Lung (tissue), 11 donors: ENCODE measurements at regions not wholly inside any gene's neighbourhood (a gene's known extent, or its start where the extent isn't known, plus 50 kb on each side); places are given as distances from the start of the nearest gene placed in this dataset.

Source experiments
- ATAC-seq: fragments of 200-7000 bp; cut with Tn5 transposase; one replicate; pipeline ENCODE4 v1.9.1; 2020; ENCODE audit warnings: moderate number of reproducible peaks; ENCODE audit not compliant: insufficient read depth, low FRiP score
- DNase-seq, 3 donors: peaks; one replicate each; pipeline ENCODE4 v3.0.0-alpha.2; 2013 to 2017
- H3K27ac ChIP-seq, 2 donors: one replicate each; pipeline ENCODE4 v1.5.1; 2013; ENCODE audit warnings: mild to moderate bottlenecking in 2 of 2, moderate library complexity in 2 of 2, control low read depth in 1 of 2, inconsistent platforms in 1 of 2, low read depth in 1 of 2, low read length in 1 of 2
- H3K27me3 ChIP-seq, 3 donors: one replicate each; pipeline ENCODE4 v1.5.1; 2013; ENCODE audit warnings: low read length in 2 of 3; ENCODE audit not compliant: control insufficient read depth in 3 of 3, insufficient read depth in 3 of 3
- H3K36me3 ChIP-seq, 4 donors: one replicate each; pipeline ENCODE4 v1.5.1; 2013; ENCODE audit warnings: low read length in 4 of 4, mild to moderate bottlenecking in 1 of 4, moderate library complexity in 1 of 4; ENCODE audit not compliant: control insufficient read depth in 4 of 4, insufficient read depth in 4 of 4
- H3K4me1 ChIP-seq, 5 donors: one replicate each; pipeline ENCODE4 v1.5.1; 2013; ENCODE audit warnings: low read length in 5 of 5, mild to moderate bottlenecking in 2 of 5, moderate library complexity in 1 of 5; ENCODE audit not compliant: control insufficient read depth in 5 of 5, insufficient read depth in 5 of 5
- H3K4me3 ChIP-seq: one replicate; pipeline ENCODE4 v1.5.1; 2013; ENCODE audit warnings: mild to moderate bottlenecking, control low read depth, moderate library complexity
- H3K9ac ChIP-seq, 2 donors: one replicate each; pipeline ENCODE4 v1.5.1; 2013; ENCODE audit warnings: low read length in 2 of 2, control low read depth in 1 of 2; ENCODE audit not compliant: insufficient read depth in 1 of 2
- H3K9me3 ChIP-seq, 4 donors: one replicate each; pipeline ENCODE4 v1.5.1; 2013; ENCODE audit warnings: low read length in 3 of 4, mild to moderate bottlenecking in 1 of 4, moderate library complexity in 1 of 4; ENCODE audit not compliant: control insufficient read depth in 4 of 4, insufficient read depth in 3 of 4
- CTCF ChIP-seq: IDR thresholded peaks from 2 replicates; pipeline ENCODE4 v1.5.1; 2012; ENCODE audit warnings: mild to moderate bottlenecking; ENCODE audit errors: control extremely low read depth, extremely low read depth
- WGBS, 2 donors: extraction: QIAGEN DNeasy Blood & Tissue Kit; methylation state at CpG; one replicate each; pipeline ENCODE4 v1.1.7; 2013; 5-methylcytosine and 5-hydroxymethylcytosine counted together
- donor health status: control.
- donor health status: control.
- donor health status: Bipolar disorder and iron deficiency.
- donor health status: healthy.
- donor health status: DM: yes; HTN: yes; CAD: no.

DNA sequence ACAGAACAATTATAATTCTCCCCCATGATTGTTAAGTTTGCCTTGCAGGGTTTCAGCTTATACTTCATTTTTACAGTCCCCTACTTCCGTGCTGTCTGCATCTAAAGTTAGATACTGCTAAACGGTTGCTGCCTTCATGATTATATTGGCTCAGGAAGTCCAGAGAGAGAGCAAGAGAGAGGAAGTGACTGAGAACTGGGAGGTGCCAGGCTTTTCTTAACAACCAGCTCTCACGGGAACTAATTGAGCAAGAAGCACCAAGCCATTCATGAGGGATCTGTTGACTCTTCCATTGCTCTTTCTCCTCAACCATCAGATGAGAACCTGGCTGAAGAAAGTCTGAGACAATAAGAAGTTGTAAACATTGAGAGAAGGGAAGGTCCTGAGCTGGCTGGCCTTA, 125.5 kb upstream of the SIX2 start:
- WGBS, 2 donors: 6 to 13% methylated on average over 3 of the region's 3 CpGs
- no peak for ATAC-seq
- H3K27ac ChIP-seq: no peak overlapping the region
- TF ChIP-seq CTCF: no peak
- no peaks in the 10 kb centered on the region for H3K36me3 ChIP-seq
- H3K4me1 ChIP-seq: no peaks in the 10 kb centered on the region
- H3K9ac ChIP-seq: no peak overlapping the region
- H3K27me3 ChIP-seq: peaks cover 0 to 3% (median 0%) of the 10 kb centered on the region in 3 donors
- H3K9me3 ChIP-seq: peaks cover 0 to 3% (median 0%) of the 10 kb centered on the region in 4 donors
- H3K4me3 ChIP-seq: no peak overlapping the region
- DNase-seq: peak in 2 of 3 donors; percentile 5 to 20

DNA sequence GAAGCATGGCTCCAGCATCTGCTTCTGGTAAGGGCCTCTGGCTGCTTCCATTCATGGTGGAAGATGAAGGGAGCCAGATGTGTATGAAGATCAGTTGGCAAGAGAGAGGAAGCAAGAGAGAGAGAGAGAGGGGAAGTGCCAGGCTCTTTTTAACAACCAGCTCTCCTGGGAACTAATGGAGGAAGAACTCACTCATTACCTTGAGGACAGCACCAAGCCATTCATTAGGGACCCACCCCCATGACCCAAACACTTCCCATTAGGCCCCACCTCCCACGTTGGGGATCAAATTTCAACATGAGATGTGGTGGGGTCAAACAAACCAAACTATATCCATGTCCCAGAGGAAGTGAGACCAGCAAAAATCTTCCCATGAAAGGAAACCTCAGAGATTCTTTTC, 124.8 kb upstream of the SIX2 start:
- Histone ChIP-seq H3K27me3 (peaks cover 0 to 3% (median 0%) of the 10 kb centered on the region in 3 donors), H3K4me3 (no peak overlapping the region), H3K9ac (no peak overlapping the region), H3K36me3 (no peaks in the 10 kb centered on the region), H3K27ac (no peak overlapping the region), H3K9me3 (peaks cover 0 to 3% (median 0%) of the 10 kb centered on the region in 4 donors), H3K4me1 (no peaks in the 10 kb centered on the region)
- no peak for ATAC-seq
- DNase-seq: peak in 1 of 3 donors; percentile 5
- WGBS, 2 donors: 7 to 9% methylated on average over 1 of the region's 1 CpG
- no peak for TF ChIP-seq CTCF

DNA sequence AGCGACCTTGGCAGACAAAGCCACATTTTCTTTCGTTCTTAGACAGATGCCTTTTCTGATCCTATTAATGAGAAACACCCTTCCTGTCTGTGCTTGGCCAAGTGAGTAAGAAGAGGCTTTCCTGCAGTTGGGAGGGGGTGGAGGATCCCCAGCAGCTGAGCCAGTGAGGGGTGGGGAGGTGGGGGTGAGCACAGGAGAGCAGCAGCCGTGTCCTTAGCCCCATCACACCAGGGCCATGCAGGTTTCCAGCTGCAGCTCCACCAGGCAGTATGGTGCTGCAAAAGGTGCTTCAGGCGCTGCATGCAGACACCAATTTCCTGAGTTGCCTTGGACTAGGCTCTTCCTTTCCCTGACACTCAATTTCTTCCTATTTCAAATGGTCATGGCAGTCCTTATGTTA, 123.3 kb upstream of the SIX2 start:
- WGBS, 2 donors: 80 to 81% methylated on average over 4 of the region's 4 CpGs
- H3K9me3 ChIP-seq: peaks cover 0 to 1% (median 0%) of the 10 kb centered on the region in 4 donors
- H3K27ac ChIP-seq: no peak overlapping the region
- no peaks in the 10 kb centered on the region for H3K36me3 ChIP-seq
- H3K4me3 ChIP-seq: no peak overlapping the region
- no peaks in the 10 kb centered on the region for H3K4me1 ChIP-seq
- H3K27me3 ChIP-seq: peaks cover 0 to 3% (median 0%) of the 10 kb centered on the region in 3 donors
- TF ChIP-seq CTCF: no peak
- no peak for ATAC-seq
- no peak for DNase-seq
- no peak overlapping the region for H3K9ac ChIP-seq

GRCh38 chr2:45131587-45131986, 122.3 kb upstream of the SIX2 start:
- Histone ChIP-seq H3K27ac (no peak overlapping the region), H3K9ac (no peak overlapping the region), H3K4me3 (no peak overlapping the region), H3K4me1 (no peaks in the 10 kb centered on the region), H3K9me3 (peaks cover 0 to 1% (median 0%) of the 10 kb centered on the region in 4 donors), H3K36me3 (no peaks in the 10 kb centered on the region), H3K27me3 (no peaks in the 10 kb centered on the region)
- WGBS, 2 donors: 37 to 64% methylated on average over 14 of the region's 14 CpGs
- DNase-seq (no peak), ATAC-seq (no peak)
- TF ChIP-seq CTCF: no peak
